HCT116 (cell line): ENCODE measurements at regions not wholly inside any gene's neighbourhood (a gene's known extent, or its start where the extent isn't known, plus 50 kb on each side); places are given as distances from the start of the nearest gene placed in this dataset.

Experiments used
- ATAC-seq: fragments of 200-7000 bp; cut with Tn5 transposase; 2 replicates; pipeline ENCODE4 v1.9.1; 2020; ENCODE audit warnings: mild to moderate bottlenecking, moderate library complexity
- BruUV-seq: library from RNA; stranded (reverse); fragments of 400-500 nt; replicated peaks from 2 replicates; lab custom pipeline; 2021; lab: Mats Ljungman, UMichigan
- CTCF ChIA-PET: fragments of 300-600 bp; sonication (Branson Sonifier 250); formaldehyde crosslinking; loops from one replicate; lab custom pipeline; 2021; ENCODE audit warnings: antibody characterized with exemption; lab: Charles Lee
- POLR2A ChIA-PET: fragments of 300-600, 350-600 bp; sonication (Branson Sonifier 250); formaldehyde crosslinking; loops from one replicate; lab custom pipeline; 2021; ENCODE audit warnings: antibody characterized with exemption; lab: Charles Lee
- RAD21 ChIA-PET, 2 experiments: fragments of 300-600 bp; sonication (Branson Sonifier 250); formaldehyde crosslinking; loops; one replicate each; lab custom pipeline; 2023; ENCODE audit warnings: low total read pairs in 2 of 2; ENCODE audit not compliant: uncharacterized antibody in 2 of 2, unreplicated experiment in 2 of 2, low non-redundant PET in 1 of 2; lab: Charles Lee
- DNase-seq: peaks from one replicate; pipeline ENCODE4 v3.0.0-alpha.2; 2010; ENCODE audit warnings: low read depth, low spot score
- H2AFZ ChIP-seq: fragments of 200-600 bp; shearing (Covaris generic), sonication (generic); 2 replicates; pipeline ENCODE4 v1.6.1; 2017; ENCODE audit warnings: low read depth, mixed run types, mixed read lengths, antibody characterized with exemption, low read length; ENCODE audit not compliant: poor library complexity, severe bottlenecking
- H3K27ac ChIP-seq: 2 replicates; pipeline ENCODE4 v1.5.1; 2012; ENCODE audit warnings: low read depth, low read length
- H3K27me3 ChIP-seq: fragments of 200-600 bp; sonication (generic); 2 replicates; pipeline ENCODE4 v1.6.1; 2016; ENCODE audit warnings: mixed run types, low read length, mixed read lengths; ENCODE audit not compliant: insufficient read depth
- H3K36me3 ChIP-seq, 2 experiments: fragments of 200-500 bp in 1 of 2; fragments of 200-600 bp in 1 of 2; sonication (Bioruptor generic) in 1 of 2; sonication (generic) in 1 of 2; 2 replicates each; pipeline versions ENCODE4 v1.5.1 to v1.6.1; 2014 to 2016; ENCODE audit warnings: low read length in 2 of 2, inconsistent platforms in 1 of 2, mixed read lengths in 1 of 2, mixed run types in 1 of 2; ENCODE audit not compliant: insufficient read depth in 2 of 2, control insufficient read depth in 1 of 2
- H3K4me1 ChIP-seq, 2 experiments: fragments of 200-600 bp in 1 of 2; sonication (generic) in 1 of 2; 2 replicates each; pipeline versions ENCODE4 v1.5.1 to v1.6.1; 2012 to 2017; ENCODE audit warnings: low read length in 2 of 2, inconsistent platforms in 1 of 2, mild to moderate bottlenecking in 1 of 2, mixed read lengths in 1 of 2, mixed run types in 1 of 2, moderate library complexity in 1 of 2; ENCODE audit not compliant: insufficient read depth in 2 of 2, control insufficient read depth in 1 of 2
- H3K4me2 ChIP-seq: fragments of 200-600 bp; sonication (generic); 2 replicates; pipeline ENCODE4 v1.6.1; 2017; ENCODE audit warnings: mixed run types, low read length, mixed read lengths
- H3K4me3 ChIP-seq, 2 experiments: fragments of 200-600 bp in 1 of 2; sonication (generic) in 1 of 2; replicated peaks in 1 of 2; 2 replicates each; pipeline ENCODE4 v1.5.1; 2011 to 2016; ENCODE audit warnings: low read length in 2 of 2, control low read depth in 1 of 2, low read depth in 1 of 2, mild to moderate bottlenecking in 1 of 2, mixed read lengths in 1 of 2, mixed run types in 1 of 2
- H3K79me2 ChIP-seq: fragments of 200-600 bp; sonication (generic); 2 replicates; pipeline ENCODE4 v1.6.1; 2017; ENCODE audit warnings: mild to moderate bottlenecking, mixed run types, low read length, moderate library complexity, mixed read lengths; ENCODE audit not compliant: insufficient read depth
- H3K9ac ChIP-seq: fragments of 200-600 bp; sonication (generic); 2 replicates; pipeline ENCODE4 v1.6.1; 2016; ENCODE audit warnings: low read length, mixed read lengths
- H3K9me2 ChIP-seq: fragments of 200-600 bp; sonication (generic), shearing (Covaris generic); 2 replicates; pipeline ENCODE4 v1.6.1; 2017; ENCODE audit warnings: mixed run types, mild to moderate bottlenecking, moderate library complexity; ENCODE audit not compliant: insufficient read depth
- H3K9me3 ChIP-seq, 2 experiments: fragments of 200-500 bp in 1 of 2; fragments of 200-600 bp in 1 of 2; sonication (Bioruptor generic) in 1 of 2; sonication (generic) in 1 of 2; 2 replicates each; pipeline ENCODE4 v1.6.1; 2014 to 2017; ENCODE audit warnings: low read length in 2 of 2, mixed read lengths in 2 of 2, inconsistent platforms in 1 of 2, low read depth in 1 of 2, mild to moderate bottlenecking in 1 of 2, mixed run types in 1 of 2, moderate library complexity in 1 of 2; ENCODE audit not compliant: control insufficient read depth in 1 of 2, insufficient read depth in 1 of 2
- H4K20me1 ChIP-seq: fragments of 200-600 bp; sonication (generic), shearing (Covaris generic); 2 replicates; pipeline ENCODE4 v1.6.1; 2017; ENCODE audit warnings: mixed run types, mild to moderate bottlenecking, moderate library complexity; ENCODE audit not compliant: insufficient read depth
- CBX3 ChIP-seq: IDR thresholded peaks from 2 replicates; pipeline ENCODE4 v1.6.1; 2012; ENCODE audit warnings: low read depth
- CEBPB ChIP-seq: IDR thresholded peaks from 2 replicates; pipeline ENCODE4 v1.6.1; 2012; ENCODE audit warnings: low read depth
- EGR1 ChIP-seq: IDR thresholded peaks from 2 replicates; pipeline ENCODE4 v1.6.1; 2012; ENCODE audit warnings: low read depth
- ELF1 ChIP-seq: IDR thresholded peaks from 2 replicates; pipeline ENCODE4 v1.6.1; 2012; ENCODE audit warnings: low read depth, borderline replicate concordance
- EZH2 ChIP-seq: fragments of 200-600 bp; sonication (generic); IDR thresholded peaks from 2 replicates; pipeline ENCODE4 v1.6.1; 2017; ENCODE audit warnings: antibody characterized with exemption, mixed run types
- EZH2phosphoT487 ChIP-seq: fragments of 200-600 bp; IDR thresholded peaks from 2 replicates; pipeline ENCODE4 v1.6.1; 2018; ENCODE audit warnings: antibody characterized with exemption, borderline replicate concordance
- JUND ChIP-seq: IDR thresholded peaks from 2 replicates; pipeline ENCODE4 v1.6.1; 2012
- POLR2AphosphoS5 ChIP-seq: IDR thresholded peaks from 2 replicates; pipeline ENCODE4 v1.6.1; 2011; ENCODE audit warnings: mild to moderate bottlenecking, low read depth, low read length, moderate library complexity
- RAD21 ChIP-seq: IDR thresholded peaks from 2 replicates; pipeline ENCODE4 v1.6.1; 2012; ENCODE audit warnings: low read depth, mild to moderate bottlenecking
- SIN3A ChIP-seq: IDR thresholded peaks from 2 replicates; pipeline ENCODE4 v1.6.1; 2012; ENCODE audit warnings: low read depth
- SP1 ChIP-seq: IDR thresholded peaks from 2 replicates; pipeline ENCODE4 v1.6.1; 2012; ENCODE audit warnings: low read depth
- SRF ChIP-seq: IDR thresholded peaks from 2 replicates; pipeline ENCODE4 v1.6.1; 2012; ENCODE audit warnings: low read depth
- TCF7L2 ChIP-seq: IDR thresholded peaks from 2 replicates; pipeline ENCODE4 v1.7.0; 2011; ENCODE audit warnings: borderline replicate concordance, inconsistent platforms; ENCODE audit not compliant: insufficient read depth, insufficient read length; ENCODE audit errors: extremely low read depth
- YY1 ChIP-seq: IDR thresholded peaks from 2 replicates; pipeline ENCODE4 v1.6.1; 2011; ENCODE audit warnings: low read length, low read depth, moderate library complexity, mild to moderate bottlenecking; ENCODE audit not compliant: insufficient replicate concordance; ENCODE audit errors: extremely low read depth
- ZFX ChIP-seq: fragments of 450-650 bp; IDR thresholded peaks from 2 replicates; pipeline ENCODE4 v1.6.1; 2017
- ZNF274 ChIP-seq: fragments of 200-500 bp; sonication (Bioruptor generic); IDR thresholded peaks from 2 replicates; pipeline ENCODE4 v1.6.1; 2014; ENCODE audit warnings: mild to moderate bottlenecking, low read depth, low read length, inconsistent platforms
- intact Hi-C: fragments of 100-400 bp; cut with micrococcal nuclease; formaldehyde crosslinking; loops from 2 replicates; pipeline ENCODE4 v1.10.0; 2022
- TF ChIP-seq, protein P1 (sequence below): IDR thresholded peaks from 2 replicates; pipeline ENCODE4 v1.6.1; 2012
- TF ChIP-seq, protein P2 (sequence below), 3 experiments: fragments of 200-600 bp in 1 of 3; sonication (generic) in 1 of 3; IDR thresholded peaks in 2 of 3; conservative IDR thresholded peaks in 1 of 3; 2 replicates each; pipeline ENCODE4 v1.5.1; 2012 to 2017; ENCODE audit warnings: low read depth in 2 of 3, low read length in 2 of 3, antibody characterized with exemption in 1 of 3, borderline replicate concordance in 1 of 3, control low read depth in 1 of 3, mild to moderate bottlenecking in 1 of 3, mixed read lengths in 1 of 3, mixed run types in 1 of 3, moderate library complexity in 1 of 3; ENCODE audit not compliant: insufficient read depth in 1 of 3
- TF ChIP-seq, protein P3 (sequence below): IDR thresholded peaks from 2 replicates; pipeline ENCODE4 v1.6.1; 2011; ENCODE audit warnings: mild to moderate bottlenecking, low read length, moderate library complexity; ENCODE audit not compliant: insufficient replicate concordance; ENCODE audit errors: extremely low read depth

DNA sequence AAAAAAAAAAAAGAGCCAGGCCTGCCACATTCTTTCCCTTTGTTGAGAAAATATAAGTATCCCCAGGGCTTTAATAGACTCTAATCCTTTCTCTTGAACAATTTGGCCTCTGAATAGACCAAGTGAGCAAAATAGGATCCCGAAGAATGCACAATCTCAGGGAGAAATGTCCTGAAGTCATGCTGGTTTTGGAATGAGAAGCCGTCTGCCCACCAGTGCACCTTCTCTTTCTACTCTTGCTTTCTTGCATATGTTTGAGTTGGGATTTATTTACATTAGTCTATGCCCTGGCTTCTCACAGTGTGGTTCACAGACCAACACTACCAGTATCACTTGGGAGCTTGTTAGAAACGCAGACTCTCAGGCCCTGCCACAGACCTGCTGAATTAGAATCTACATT, 153.0 kb downstream of the ZNF621 start:
- no peaks in the 10 kb centered on the region for H3K27me3 ChIP-seq
- intact Hi-C loops, result no loop called here
- ATAC-seq (no peak), DNase-seq (no peak)
- POLR2A ChIA-PET, result no interaction called here
- H3K9me3 ChIP-seq, result no peaks in the 10 kb centered on the region
- H3K4me3 ChIP-seq, result no peak overlapping the region
- CTCF ChIA-PET, result no interaction called here
- no peak overlapping the region for H3K4me2 ChIP-seq
- H3K4me1 ChIP-seq, result no peaks in the 10 kb centered on the region
- H3K79me2 ChIP-seq, result no peaks in the 10 kb centered on the region
- no peak overlapping the region for H2AFZ ChIP-seq
- H3K9me2 ChIP-seq, result no peaks in the 10 kb centered on the region
- BruUV-seq, result no TSS peak
- H3K9ac ChIP-seq, result no peak overlapping the region
- H4K20me1 ChIP-seq, result no peaks in the 10 kb centered on the region
- no peak for TF ChIP-seq ZNF274
- TF ChIP-seq JUND, result no peak
- TF ChIP-seq SIN3A, result no peak
- TF ChIP-seq YY1, result no peak
- no peak for TF ChIP-seq RAD21
- TF ChIP-seq, protein P1, sequence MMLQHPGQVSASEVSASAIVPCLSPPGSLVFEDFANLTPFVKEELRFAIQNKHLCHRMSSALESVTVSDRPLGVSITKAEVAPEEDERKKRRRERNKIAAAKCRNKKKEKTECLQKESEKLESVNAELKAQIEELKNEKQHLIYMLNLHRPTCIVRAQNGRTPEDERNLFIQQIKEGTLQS, result no peak
- TF ChIP-seq, protein P2, sequence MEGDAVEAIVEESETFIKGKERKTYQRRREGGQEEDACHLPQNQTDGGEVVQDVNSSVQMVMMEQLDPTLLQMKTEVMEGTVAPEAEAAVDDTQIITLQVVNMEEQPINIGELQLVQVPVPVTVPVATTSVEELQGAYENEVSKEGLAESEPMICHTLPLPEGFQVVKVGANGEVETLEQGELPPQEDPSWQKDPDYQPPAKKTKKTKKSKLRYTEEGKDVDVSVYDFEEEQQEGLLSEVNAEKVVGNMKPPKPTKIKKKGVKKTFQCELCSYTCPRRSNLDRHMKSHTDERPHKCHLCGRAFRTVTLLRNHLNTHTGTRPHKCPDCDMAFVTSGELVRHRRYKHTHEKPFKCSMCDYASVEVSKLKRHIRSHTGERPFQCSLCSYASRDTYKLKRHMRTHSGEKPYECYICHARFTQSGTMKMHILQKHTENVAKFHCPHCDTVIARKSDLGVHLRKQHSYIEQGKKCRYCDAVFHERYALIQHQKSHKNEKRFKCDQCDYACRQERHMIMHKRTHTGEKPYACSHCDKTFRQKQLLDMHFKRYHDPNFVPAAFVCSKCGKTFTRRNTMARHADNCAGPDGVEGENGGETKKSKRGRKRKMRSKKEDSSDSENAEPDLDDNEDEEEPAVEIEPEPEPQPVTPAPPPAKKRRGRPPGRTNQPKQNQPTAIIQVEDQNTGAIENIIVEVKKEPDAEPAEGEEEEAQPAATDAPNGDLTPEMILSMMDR (IDR thresholded peaks at IDR 0.05 in 2 of 3, conservative IDR thresholded peaks at IDR 0.05 in 1 of 3; ENCODE audit: borderline replicate concordance in 1 of 3, insufficient read depth in 1 of 3, low read depth in 2 of 3, low read length in 2 of 3), result no peak
- no peak for TF ChIP-seq ZFX
- no peak for TF ChIP-seq EGR1
- H3K27ac ChIP-seq, result no peak overlapping the region
- RAD21 ChIA-PET, result no interaction called here
- no peaks in the 10 kb centered on the region for H3K36me3 ChIP-seq

GRCh38 chr3:40679290-40679689, 154.5 kb downstream of the ZNF621 start:
- ATAC-seq (no peak), DNase-seq (no peak)
- no peaks in the 10 kb centered on the region for H3K36me3 ChIP-seq
- no peak overlapping the region for H2AFZ ChIP-seq
- no peaks in the 10 kb centered on the region for H3K79me2 ChIP-seq
- no peaks in the 10 kb centered on the region for H3K9me2 ChIP-seq
- H3K27ac ChIP-seq, result no peak overlapping the region
- BruUV-seq, result no TSS peak
- H3K27me3 ChIP-seq, result no peaks in the 10 kb centered on the region; the same call in 1 of the 2 replicates
- no peaks in the 10 kb centered on the region for H4K20me1 ChIP-seq
- no peaks in the 10 kb centered on the region for H3K9me3 ChIP-seq
- H3K9ac ChIP-seq, result no peak overlapping the region
- no peaks in the 10 kb centered on the region for H3K4me1 ChIP-seq
- POLR2A ChIA-PET, result no interaction called here
- no peak overlapping the region for H3K4me2 ChIP-seq
- no peak overlapping the region for H3K4me3 ChIP-seq
- intact Hi-C loops, result no loop called here
- CTCF ChIA-PET, result no interaction called here
- RAD21 ChIA-PET, result no interaction called here
- TF ChIP-seq ELF1 (no peak), CBX3 (no peak), SIN3A (no peak), EZH2phosphoT487 (no peak), CEBPB (no peak), ZNF274 (no peak), POLR2AphosphoS5 (no peak), SP1 (no peak), EZH2 (no peak), EGR1 (no peak), TCF7L2 (no peak), SRF (no peak), ZFX (no peak)
- TF ChIP-seq, protein P3, sequence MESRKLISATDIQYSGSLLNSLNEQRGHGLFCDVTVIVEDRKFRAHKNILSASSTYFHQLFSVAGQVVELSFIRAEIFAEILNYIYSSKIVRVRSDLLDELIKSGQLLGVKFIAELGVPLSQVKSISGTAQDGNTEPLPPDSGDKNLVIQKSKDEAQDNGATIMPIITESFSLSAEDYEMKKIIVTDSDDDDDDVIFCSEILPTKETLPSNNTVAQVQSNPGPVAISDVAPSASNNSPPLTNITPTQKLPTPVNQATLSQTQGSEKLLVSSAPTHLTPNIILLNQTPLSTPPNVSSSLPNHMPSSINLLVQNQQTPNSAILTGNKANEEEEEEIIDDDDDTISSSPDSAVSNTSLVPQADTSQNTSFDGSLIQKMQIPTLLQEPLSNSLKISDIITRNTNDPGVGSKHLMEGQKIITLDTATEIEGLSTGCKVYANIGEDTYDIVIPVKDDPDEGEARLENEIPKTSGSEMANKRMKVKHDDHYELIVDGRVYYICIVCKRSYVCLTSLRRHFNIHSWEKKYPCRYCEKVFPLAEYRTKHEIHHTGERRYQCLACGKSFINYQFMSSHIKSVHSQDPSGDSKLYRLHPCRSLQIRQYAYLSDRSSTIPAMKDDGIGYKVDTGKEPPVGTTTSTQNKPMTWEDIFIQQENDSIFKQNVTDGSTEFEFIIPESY, result no peak
